ENCODE measurements at regions not wholly inside any gene's neighbourhood (a gene's known extent, or its start where the extent isn't known, plus 50 kb on each side); places are given as distances from the start of the nearest gene placed in this dataset.
A peak's percentile ranks its signal among the peaks of the same experiment; 100 is the strongest.
"Not testable (repeated sequence)": the region's sequence is repeated elsewhere in the genome, so short reads cannot be mapped to it uniquely, and the experiment has no call there.

GRCh38 chr4:138865765-138866164 is 149.8 kb upstream of the NOCT start:
- CTCF ChIA-PET: interaction anchor here (0.5 kb wide), 1 partner anchor 119 kb away, joined by 4 read pairs; no protein-coding TSS in a partner anchor

DNA sequence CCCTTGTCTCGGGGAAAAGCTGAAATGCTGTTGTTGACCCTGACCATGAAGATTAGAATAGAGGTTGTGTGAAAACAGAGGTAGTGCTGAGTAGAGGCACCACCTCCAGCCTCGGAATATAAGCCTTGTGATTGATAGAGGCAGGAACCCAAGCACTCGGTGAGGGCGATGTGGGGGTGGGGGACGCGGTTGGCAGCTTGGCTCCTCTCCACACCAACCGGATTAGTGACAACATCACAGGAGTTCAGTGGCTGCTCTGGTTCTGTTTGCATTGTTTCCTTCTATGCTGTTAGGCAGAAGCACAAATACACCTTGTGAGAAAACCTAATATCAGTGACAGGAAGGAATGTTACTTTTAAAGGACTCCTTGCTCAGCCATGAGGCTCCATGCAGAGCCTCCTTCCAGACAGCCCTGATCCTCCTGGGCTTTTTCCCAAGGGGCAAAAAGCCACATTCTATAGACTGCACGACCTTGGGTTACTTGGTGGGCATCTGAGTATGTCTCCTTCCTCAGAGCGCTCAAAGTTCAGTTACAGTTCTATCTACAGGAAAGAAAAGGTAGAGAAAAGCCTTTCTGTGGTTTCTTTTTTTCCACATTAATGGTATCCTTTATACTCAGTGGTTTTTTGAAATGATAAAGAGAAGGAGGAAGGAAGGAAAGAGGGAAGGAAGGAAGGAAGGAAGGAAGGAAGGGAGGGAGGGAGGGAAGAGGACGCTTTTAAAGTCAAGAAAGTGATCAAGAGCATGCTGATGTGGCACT is 150.4 kb upstream of the NOCT start:
- ChIA-PET POLR2A (ENCODE audit: low non-redundant PET) (no interaction called here), CTCF (interaction anchor here (0.6 kb wide), 1 partner anchor 246 kb away, joined by 3 read pairs; no protein-coding TSS in a partner anchor)
- H3K27ac ChIP-seq: no peak overlapping the region
- no peak for TF ChIP-seq CTCF (conservative IDR thresholded peaks at IDR 0.05; ENCODE audit: low read depth)
- no peak for DNase-seq (ENCODE audit: low spot score)

More at GRCh38 chr4:138865765-138866164, 149.8 kb upstream of the NOCT start:
- DNase-seq (ENCODE audit: low spot score): no peak
- POLR2A ChIA-PET (ENCODE audit: low non-redundant PET): no interaction called here
- no peak overlapping the region for H3K27ac ChIP-seq
- TF ChIP-seq CTCF (conservative IDR thresholded peaks at IDR 0.05; ENCODE audit: low read depth): no peak

GRCh38 chr4:138863160-138863559 is 152.4 kb upstream of the NOCT start:
- no peak for TF ChIP-seq CTCF (conservative IDR thresholded peaks at IDR 0.05; ENCODE audit: low read depth)
- POLR2A ChIA-PET (ENCODE audit: low non-redundant PET): no interaction called here
- CTCF ChIA-PET: interaction anchor here (0.6 kb wide), 1 partner anchor 16 kb away, joined by 3 read pairs; no protein-coding TSS in a partner anchor

DNA sequence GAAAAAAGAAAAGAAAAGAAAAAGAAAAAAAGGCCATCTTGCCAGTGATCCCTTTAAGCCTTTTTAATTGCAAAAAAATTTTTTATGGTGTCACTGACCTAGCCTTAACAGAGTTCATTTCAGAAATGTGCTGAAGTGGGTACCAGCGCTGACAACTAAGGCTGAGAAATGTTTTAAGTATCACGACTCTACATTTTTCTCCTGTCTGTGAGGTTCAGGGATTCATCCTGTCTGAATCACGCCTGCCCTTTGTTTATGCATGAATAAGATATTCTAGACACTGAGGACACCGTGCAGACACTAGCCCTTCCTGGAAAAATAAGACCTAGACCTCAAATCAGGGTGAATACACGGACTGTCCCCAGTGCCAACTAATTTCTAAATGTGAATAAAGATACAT is 154.4 kb upstream of the NOCT start:
- no peak for TF ChIP-seq CTCF (conservative IDR thresholded peaks at IDR 0.05; ENCODE audit: low read depth)
- DNase-seq (ENCODE audit: low spot score): no peak
- ChIA-PET POLR2A (ENCODE audit: low non-redundant PET) (no interaction called here), CTCF (no interaction called here)
- H3K27ac ChIP-seq: no peak overlapping the region

More at GRCh38 chr4:138863160-138863559, 152.4 kb upstream of the NOCT start:
- no peak overlapping the region for H3K27ac ChIP-seq
- DNase-seq (ENCODE audit: low spot score): no peak

GRCh38 chr4:138860357-138860756 is 155.2 kb upstream of the NOCT start:
- DNase-seq (ENCODE audit: low spot score); H3K27ac ChIP-seq; CTCF ChIA-PET; POLR2A ChIA-PET (ENCODE audit: low non-redundant PET): not testable (repeated sequence)

DNA sequence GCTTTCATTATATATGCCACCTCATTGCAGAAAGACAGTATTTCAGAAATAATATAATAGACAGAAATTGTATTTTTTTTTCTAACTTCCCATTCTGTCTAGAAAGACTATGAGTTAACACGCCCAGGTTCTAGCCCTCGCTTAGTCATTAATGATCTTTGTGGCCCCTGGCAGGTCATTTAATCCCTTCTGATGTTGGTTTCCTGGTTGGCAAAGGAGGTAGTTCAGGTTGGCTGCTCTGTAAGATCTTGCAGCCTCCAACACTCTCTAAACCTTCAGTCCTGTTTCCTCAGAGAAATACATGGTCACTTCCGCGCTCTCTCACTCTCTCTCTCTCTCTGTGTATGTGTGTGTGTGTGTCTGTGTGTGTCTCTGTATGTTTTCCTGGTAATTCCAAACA is 156.3 kb upstream of the NOCT start:
- ChIA-PET CTCF (no interaction called here), POLR2A (ENCODE audit: low non-redundant PET) (no interaction called here)
- DNase-seq (ENCODE audit: low spot score): peak; percentile 10
- H3K27ac ChIP-seq: no peak overlapping the region
- TF ChIP-seq CTCF (conservative IDR thresholded peaks at IDR 0.05; ENCODE audit: low read depth): no peak

GRCh38 chr4:138858419-138858818 is 157.2 kb upstream of the NOCT start:
- H3K27ac ChIP-seq: no peak overlapping the region
- no peak for TF ChIP-seq CTCF (conservative IDR thresholded peaks at IDR 0.05; ENCODE audit: low read depth)
- POLR2A ChIA-PET (ENCODE audit: low non-redundant PET): no interaction called here
- DNase-seq (ENCODE audit: low spot score): no peak
- CTCF ChIA-PET: no interaction called here
